Brain microvascular endothelial cell (primary cell): ENCODE measurements at regions not wholly inside any gene's neighbourhood (a gene's known extent, or its start where the extent isn't known, plus 50 kb on each side); places are given as distances from the start of the nearest gene placed in this dataset.

Experiments
- DNase-seq: peaks from one replicate; pipeline ENCODE4 v3.0.0-alpha.2; 2020
- H3K27ac ChIP-seq: fragments of 250-450 bp; sonication (Bioruptor Pico); 2 replicates; pipeline ENCODE4 v1.5.1; 2020; ENCODE audit warnings: mild to moderate bottlenecking, moderate library complexity
- H3K27me3 ChIP-seq: fragments of 250-450 bp; sonication (Bioruptor Pico); replicated peaks from 2 replicates; pipeline ENCODE4 v1.5.1; 2020; ENCODE audit warnings: mild to moderate bottlenecking
- H3K36me3 ChIP-seq: fragments of 250-450 bp; sonication (Bioruptor Pico); replicated peaks from 2 replicates; pipeline ENCODE4 v1.5.1; 2020; ENCODE audit warnings: mild to moderate bottlenecking
- H3K4me3 ChIP-seq: 2 replicates; pipeline ENCODE4 v1.5.1; 2011; ENCODE audit warnings: low read depth, mild to moderate bottlenecking, control low read depth, low read length, moderate library complexity
- CTCF ChIP-seq: IDR thresholded peaks from 2 replicates; pipeline ENCODE4 v1.5.1; 2011; ENCODE audit warnings: low read depth, mild to moderate bottlenecking, moderate library complexity, low read length, control low read depth, inconsistent platforms; ENCODE audit errors: missing control alignments
- in situ Hi-C: cut with HindIII; loops from 2 replicates; pipeline ENCODE4 v1.10.0; 2017; ENCODE audit warnings: low sequenced_read_pairs, low pct_ligation_motif_present

- H3K4me3 ChIP-seq: no peak overlapping the region
- no peak for TF ChIP-seq CTCF
- no peaks in the 10 kb centered on the region for H3K36me3 ChIP-seq
- no peaks in the 10 kb centered on the region for H3K27me3 ChIP-seq
- in situ Hi-C loops: no loop called here
- H3K27ac ChIP-seq: no peak overlapping the region
- DNase-seq: no peak
These were observed 209.8 kb upstream of the SH3BP4 start for GRCh38 chr2:234741976-234742375.

- in situ Hi-C loops: no loop called here
- H3K27me3 ChIP-seq: no peaks in the 10 kb centered on the region
- no peak for TF ChIP-seq CTCF
- H3K4me3 ChIP-seq: no peak overlapping the region
- DNase-seq: no peak
- H3K27ac ChIP-seq: no peak overlapping the region
- H3K36me3 ChIP-seq: no peaks in the 10 kb centered on the region
These were observed 212.8 kb upstream of the SH3BP4 start for GRCh38 chr2:234739061-234739460.

- no peaks in the 10 kb centered on the region for H3K36me3 ChIP-seq
- no peak for DNase-seq
- H3K27ac ChIP-seq: no peak overlapping the region
- in situ Hi-C loops: no loop called here
- H3K4me3 ChIP-seq: no peak overlapping the region
- no peak for TF ChIP-seq CTCF
- no peaks in the 10 kb centered on the region for H3K27me3 ChIP-seq
These were observed 216.0 kb upstream of the SH3BP4 start for GRCh38 chr2:234735829-234736228.

GRCh38 chr2:234733795-234734600 lies 217.8 kb upstream of the SH3BP4 start:
- in situ Hi-C loops: no loop called here
- TF ChIP-seq CTCF: no peak
- no peaks in the 10 kb centered on the region for H3K36me3 ChIP-seq

GRCh38 chr2:234733093-234733489 lies 218.7 kb upstream of the SH3BP4 start:
- DNase-seq: no peak
- Histone ChIP-seq H3K27ac (no peak overlapping the region), H3K27me3 (no peaks in the 10 kb centered on the region), H3K4me3 (no peak overlapping the region), H3K36me3 (no peaks in the 10 kb centered on the region)
- no peak for TF ChIP-seq CTCF
- in situ Hi-C loops: no loop called here

More at GRCh38 chr2:234733795-234734600, 217.8 kb upstream of the SH3BP4 start:
- Histone ChIP-seq H3K4me3 (no peak overlapping the region), H3K27ac (no peak overlapping the region), H3K27me3 (no peaks in the 10 kb centered on the region)
- no peak for DNase-seq

- Histone ChIP-seq H3K27ac (no peak overlapping the region), H3K4me3 (no peak overlapping the region), H3K27me3 (no peaks in the 10 kb centered on the region), H3K36me3 (no peaks in the 10 kb centered on the region)
- no peak for DNase-seq
- no peak for TF ChIP-seq CTCF
- in situ Hi-C loops: no loop called here
These were observed 219.3 kb upstream of the SH3BP4 start for GRCh38 chr2:234732404-234733092.
